Stimulated activated CD4-positive, alpha-beta T cell treated with anti-CD3 and anti-CD28 coated beads, Interleukin-15, amount 100 ng/mL, for 24 hours (primary cell): ENCODE measurements at regions not wholly inside any gene's neighbourhood (a gene's known extent, or its start where the extent isn't known, plus 50 kb on each side); places are given as distances from the start of the nearest gene placed in this dataset.

Experiments
- DNase-seq: peaks from one replicate; pipeline ENCODE4 v3.0.0-alpha.2; 2020

- DNase-seq = no peak
Observed at GRCh38 chr7:155203059-155203881, 94.4 kb upstream of the INSIG1 start.

GRCh38 chr7:155203882-155204691, 93.6 kb upstream of the INSIG1 start:
- DNase-seq = no peak

- DNase-seq = no peak
Observed at GRCh38 chr7:155204744-155205367, 92.8 kb upstream of the INSIG1 start.

- peak; percentile 95 for DNase-seq
Observed at GRCh38 chr7:155205368-155206317, 92.0 kb upstream of the INSIG1 start.

- DNase-seq = peak; percentile 83
Observed at GRCh38 chr7:155206318-155207020, 91.2 kb upstream of the INSIG1 start.

- no peak for DNase-seq
Observed at GRCh38 chr7:155207326-155208002, 90.2 kb upstream of the INSIG1 start.

- DNase-seq = peak; percentile 28
Observed at GRCh38 chr7:155208681-155209477, 88.8 kb upstream of the INSIG1 start.

GRCh38 chr7:155209478-155210319, 88.0 kb upstream of the INSIG1 start:
- DNase-seq = no peak

- DNase-seq = no peak
Observed at GRCh38 chr7:155210356-155210755, 87.3 kb upstream of the INSIG1 start.

GRCh38 chr7:155211173-155211572, 86.5 kb upstream of the INSIG1 start:
- DNase-seq = no peak

GRCh38 chr7:155211761-155212160, 85.9 kb upstream of the INSIG1 start:
- no peak for DNase-seq

- no peak for DNase-seq
Observed at GRCh38 chr7:155212301-155213015, 85.2 kb upstream of the INSIG1 start.

GRCh38 chr7:155213385-155213784, 84.3 kb upstream of the INSIG1 start:
- peak; percentile 30 for DNase-seq

GRCh38 chr7:155213955-155214740, 83.5 kb upstream of the INSIG1 start:
- no peak for DNase-seq

- no peak for DNase-seq
Observed at GRCh38 chr7:155215576-155216325, 81.9 kb upstream of the INSIG1 start.

- no peak for DNase-seq
Observed at GRCh38 chr7:155216475-155217272, 81.0 kb upstream of the INSIG1 start.
